T-helper 17 cell (primary cell): ENCODE measurements at regions not wholly inside any gene's neighbourhood (a gene's known extent, or its start where the extent isn't known, plus 50 kb on each side); places are given as distances from the start of the nearest gene placed in this dataset.

Source experiments
- ATAC-seq: fragments of 150-1000 bp; cut with Tn5 transposase; 2 replicates; pipeline ENCODE4 v1.10.0; 2021; ENCODE audit warnings: mild to moderate bottlenecking, moderate library complexity
- DNase-seq, 3 donors: peaks; one replicate each; pipeline versions ENCODE4 v3.0.0 to v3.0.0-alpha.2; 2020 to 2021
- H3K9me3 ChIP-seq: one replicate; pipeline ENCODE4 v1.7.0; 2013; ENCODE audit warnings: low read length, mild to moderate bottlenecking; ENCODE audit not compliant: control insufficient read depth, poor library complexity, severe bottlenecking
- H3K27ac Mint-ChIP-seq: one replicate; pipeline ENCODE4 v1.8.0; 2022; ENCODE audit warnings: mild to moderate bottlenecking, moderate library complexity, mixed read lengths
- H3K27me3 Mint-ChIP-seq: one replicate; pipeline ENCODE4 v1.8.0; 2022; ENCODE audit warnings: mixed read lengths
- H3K36me3 Mint-ChIP-seq: one replicate; pipeline ENCODE4 v1.8.0; 2022; ENCODE audit warnings: low read depth, mixed read lengths
- H3K4me1 Mint-ChIP-seq: one replicate; pipeline ENCODE4 v1.8.0; 2022; ENCODE audit warnings: mild to moderate bottlenecking, mixed read lengths
- H3K4me3 Mint-ChIP-seq: one replicate; pipeline ENCODE4 v1.8.0; 2022; ENCODE audit warnings: mild to moderate bottlenecking, moderate library complexity, mixed read lengths

DNA sequence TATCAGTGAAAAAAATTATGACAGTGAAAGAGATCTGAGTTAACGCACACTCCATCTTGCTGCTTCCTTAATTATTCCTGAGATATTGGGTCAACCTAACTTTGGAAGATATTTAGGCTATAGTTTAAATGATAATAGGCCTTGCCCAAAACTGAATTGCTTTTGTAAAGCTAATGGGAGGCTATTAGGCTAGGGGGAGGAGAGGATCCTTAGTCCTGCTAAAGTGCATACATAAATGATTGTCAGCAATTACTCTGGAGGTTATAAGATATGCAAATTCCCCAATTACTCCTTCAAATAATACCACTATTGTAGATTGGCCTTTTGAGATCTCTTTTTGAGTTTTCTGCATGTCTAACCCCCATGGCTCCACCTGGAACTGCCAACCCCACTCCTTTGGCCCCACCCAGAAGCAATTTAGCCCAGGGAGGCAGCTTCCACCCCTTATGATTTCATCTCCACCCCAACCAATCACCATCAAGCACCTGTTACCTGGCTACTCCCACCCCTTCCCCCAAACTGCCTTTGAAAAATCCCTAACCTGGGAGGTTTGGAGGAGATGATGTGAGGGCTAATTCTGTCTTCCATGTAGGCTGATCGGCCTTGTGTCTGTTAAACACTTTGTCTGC is 509.3 kb upstream of the TGFBR2 start:
- Mint-ChIP-seq H3K27ac (no peak overlapping the region), H3K4me3 (no peak overlapping the region), H3K4me1 (no peaks in the 10 kb centered on the region), H3K27me3 (peaks cover 9% of the 10 kb centered on the region), H3K36me3 (peaks cover 8% of the 10 kb centered on the region)
- ATAC-seq (no peak), DNase-seq (no peak)
- no peaks in the 10 kb centered on the region for H3K9me3 ChIP-seq

DNA sequence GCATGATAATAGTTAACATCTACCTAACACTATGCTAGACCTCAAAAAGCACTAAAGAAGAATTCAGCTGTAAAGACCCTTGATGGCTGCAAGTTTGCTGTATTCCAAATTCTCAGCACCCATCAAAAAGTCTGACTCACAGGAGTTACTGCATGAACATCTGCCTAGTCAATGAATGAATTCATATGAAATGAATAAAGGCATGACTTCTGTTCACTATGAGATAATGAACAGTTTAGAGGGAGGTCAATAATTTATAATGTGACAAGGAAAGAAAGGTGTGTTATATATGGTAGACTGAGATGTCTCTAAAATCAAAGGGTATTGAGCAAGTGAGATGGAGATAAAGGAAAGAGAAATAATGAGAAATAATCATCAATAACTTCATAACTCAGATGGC is 508.2 kb upstream of the TGFBR2 start:
- ATAC-seq (no peak), DNase-seq (no peak)
- peaks cover 3% of the 10 kb centered on the region for H3K36me3 Mint-ChIP-seq
- H3K4me1 Mint-ChIP-seq: no peaks in the 10 kb centered on the region
- H3K27me3 Mint-ChIP-seq: peaks cover under 1% of the 10 kb centered on the region
- no peak overlapping the region for H3K4me3 Mint-ChIP-seq
- H3K9me3 ChIP-seq: no peaks in the 10 kb centered on the region
- H3K27ac Mint-ChIP-seq: no peak overlapping the region

DNA sequence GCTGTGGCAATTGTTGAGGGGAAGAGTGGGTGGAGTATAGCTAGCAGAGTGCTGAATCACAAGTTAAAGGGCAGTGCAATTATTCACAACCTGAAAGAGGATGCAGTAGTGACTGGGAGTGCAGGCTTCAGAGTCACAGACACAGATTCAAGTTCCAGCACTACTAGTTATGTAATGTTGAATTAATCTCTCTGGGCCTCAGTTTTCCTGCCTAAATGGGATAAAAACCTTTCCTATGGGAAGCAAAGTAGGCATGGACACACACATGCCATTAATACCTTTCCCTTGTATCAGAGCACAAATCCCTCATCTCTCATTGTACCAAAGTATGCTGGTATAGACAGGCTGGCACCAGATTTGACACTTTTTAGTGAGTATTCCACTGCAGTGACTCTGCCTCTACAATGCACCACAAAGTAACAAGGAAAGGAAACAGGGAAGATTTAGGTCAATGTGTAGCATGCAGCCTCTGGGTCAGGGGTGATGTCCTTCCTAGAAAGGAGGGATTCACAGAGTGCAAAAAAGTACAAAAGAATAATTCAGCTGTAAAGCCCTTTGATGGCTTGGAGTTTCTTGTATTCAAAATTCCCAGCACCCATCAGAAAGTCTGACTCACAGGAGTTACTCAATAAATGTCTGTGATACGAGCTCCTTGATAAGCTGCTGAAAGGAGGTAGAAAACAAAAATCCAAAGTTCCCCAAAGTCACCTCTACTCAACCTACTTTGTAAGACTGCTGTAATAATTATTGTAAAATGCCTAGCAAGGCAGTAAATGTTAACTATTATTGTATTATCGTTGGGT is 507.5 kb upstream of the TGFBR2 start:
- H3K27ac Mint-ChIP-seq: no peak overlapping the region
- no peaks in the 10 kb centered on the region for H3K9me3 ChIP-seq
- ATAC-seq: no peak
- H3K27me3 Mint-ChIP-seq: peaks cover 5% of the 10 kb centered on the region
- H3K4me3 Mint-ChIP-seq: no peak overlapping the region
- H3K4me1 Mint-ChIP-seq: no peaks in the 10 kb centered on the region
- H3K36me3 Mint-ChIP-seq: peaks cover 3% of the 10 kb centered on the region
- no peak for DNase-seq

DNA sequence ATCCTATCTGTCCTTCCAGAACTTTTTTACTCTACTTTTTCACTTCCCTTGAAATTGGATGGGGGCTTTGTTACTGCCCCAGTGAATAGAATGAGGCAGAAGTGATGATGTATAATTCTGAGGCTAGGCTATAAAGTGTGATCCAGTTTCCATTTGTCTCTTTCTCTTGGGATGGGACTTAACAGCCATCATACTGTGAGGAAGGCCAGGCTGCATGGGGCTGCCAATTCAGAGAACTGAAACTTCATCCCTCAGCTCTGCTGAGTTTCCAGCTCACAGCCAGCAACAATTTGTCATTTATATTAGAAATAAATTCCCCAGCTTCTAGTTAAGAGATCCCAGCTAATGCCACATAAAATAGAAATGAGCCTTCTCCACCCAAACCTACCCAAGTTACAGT is 504.0 kb upstream of the TGFBR2 start:
- ATAC-seq (no peak), DNase-seq (no peak)
- no peaks in the 10 kb centered on the region for H3K4me1 Mint-ChIP-seq
- no peaks in the 10 kb centered on the region for H3K9me3 ChIP-seq
- no peak overlapping the region for H3K27ac Mint-ChIP-seq
- no peaks in the 10 kb centered on the region for H3K36me3 Mint-ChIP-seq
- peaks cover 5% of the 10 kb centered on the region for H3K27me3 Mint-ChIP-seq
- no peak overlapping the region for H3K4me3 Mint-ChIP-seq

DNA sequence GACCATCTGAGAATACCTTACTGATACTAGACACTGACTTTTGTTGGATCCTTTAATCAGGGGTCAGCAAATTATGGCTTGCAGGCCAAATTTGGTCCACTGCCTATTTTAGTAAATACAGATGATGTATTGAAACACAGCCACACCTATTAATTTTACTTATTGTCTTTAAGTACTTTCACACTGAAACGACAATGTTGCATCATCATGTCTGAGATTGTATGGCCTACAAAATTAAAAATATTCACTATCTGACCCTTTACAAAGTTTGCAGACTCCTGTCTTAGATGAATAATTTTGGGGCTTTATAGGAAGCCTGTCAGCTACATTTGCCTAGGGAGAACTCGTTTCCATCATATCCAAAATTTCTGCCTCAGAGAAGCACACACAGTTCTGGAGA is 503.2 kb upstream of the TGFBR2 start:
- DNase-seq: no peak
- H3K9me3 ChIP-seq: no peaks in the 10 kb centered on the region
- ATAC-seq: no peak

DNA sequence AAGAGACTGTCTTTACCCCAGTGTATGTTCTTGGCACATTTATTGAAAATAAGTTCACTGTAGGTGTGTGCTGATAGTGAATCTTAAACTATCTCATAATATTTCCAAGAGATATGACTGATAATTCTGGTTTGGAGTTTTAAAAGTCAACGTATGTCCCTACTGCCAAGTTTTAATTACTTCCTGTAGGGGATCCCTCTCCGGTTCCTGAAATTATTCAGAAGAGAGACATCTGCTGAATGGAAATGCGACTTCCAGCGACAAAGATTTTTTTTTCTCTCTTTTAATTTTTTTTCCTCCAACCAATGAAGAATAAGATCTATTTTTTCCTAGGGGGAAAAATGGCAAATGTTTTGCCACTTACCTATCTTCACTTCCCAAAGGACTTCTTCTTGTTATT is 498.9 kb upstream of the TGFBR2 start:
- Mint-ChIP-seq H3K4me3 (no peak overlapping the region), H3K27ac (no peak overlapping the region), H3K4me1 (peaks cover 2% of the 10 kb centered on the region), H3K36me3 (no peaks in the 10 kb centered on the region), H3K27me3 (peaks cover 34% of the 10 kb centered on the region)
- no peaks in the 10 kb centered on the region for H3K9me3 ChIP-seq
- ATAC-seq: no peak
- DNase-seq: no peak

More for the DNA sequence above, 503.2 kb upstream of the TGFBR2 start:
- Mint-ChIP-seq H3K4me1 (no peaks in the 10 kb centered on the region), H3K4me3 (no peak overlapping the region), H3K27me3 (peaks cover 5% of the 10 kb centered on the region), H3K36me3 (no peaks in the 10 kb centered on the region), H3K27ac (no peak overlapping the region)

DNA sequence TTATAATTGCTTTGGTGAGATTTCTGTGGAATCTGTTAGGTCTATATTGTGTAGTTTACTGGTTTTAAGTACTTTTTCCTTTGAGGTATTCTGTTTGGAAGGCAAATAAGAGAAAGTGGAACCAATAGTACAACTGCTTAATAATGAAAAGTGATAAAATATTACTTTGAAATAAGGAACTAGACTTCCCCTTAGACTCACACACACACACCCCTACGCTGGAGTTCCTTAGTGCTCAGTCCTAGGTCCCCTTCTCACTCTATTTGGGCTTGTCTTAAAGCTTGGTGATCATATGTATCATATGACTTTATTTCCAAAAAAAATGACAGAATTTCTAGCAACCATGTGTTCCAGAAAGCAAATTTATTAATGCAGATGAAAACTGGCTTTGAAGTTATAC is 494.0 kb upstream of the TGFBR2 start:
- ATAC-seq: no peak
- H3K4me1 Mint-ChIP-seq: peaks cover 4% of the 10 kb centered on the region
- no peak overlapping the region for H3K27ac Mint-ChIP-seq

DNA sequence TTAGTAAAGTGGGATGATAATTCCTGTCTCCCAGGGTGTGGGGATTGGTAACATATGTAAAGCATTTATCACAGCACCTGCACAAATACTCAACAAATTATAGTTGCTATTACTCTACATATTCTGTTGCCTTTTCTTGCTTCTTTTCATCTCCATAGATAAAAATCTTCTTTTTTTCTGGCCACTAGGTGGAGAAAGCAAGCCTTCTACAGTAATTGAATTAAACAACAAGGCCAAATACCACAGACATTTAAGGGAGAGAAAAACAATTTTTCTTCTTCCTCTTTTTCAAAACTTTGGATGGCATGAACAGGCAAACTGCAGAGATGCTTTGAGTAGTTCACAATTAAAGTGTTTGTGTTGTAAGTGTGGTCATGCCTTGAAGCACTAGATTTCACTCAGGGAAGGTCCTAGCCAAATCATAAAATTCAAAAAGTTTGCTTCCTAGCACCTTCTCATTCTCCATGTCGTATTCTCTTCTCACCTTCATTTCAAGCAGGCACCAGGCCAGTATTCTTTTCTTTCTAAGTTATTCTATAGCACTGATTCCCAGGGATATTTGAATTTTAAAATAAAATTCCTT is 493.4 kb upstream of the TGFBR2 start:
- Mint-ChIP-seq H3K27me3 (peaks cover 29% of the 10 kb centered on the region), H3K27ac (peak overlapping the region; percentile 14), H3K4me1 (peaks cover 4% of the 10 kb centered on the region), H3K36me3 (no peaks in the 10 kb centered on the region), H3K4me3 (no peak overlapping the region)
- DNase-seq (no peak), ATAC-seq (no peak)
- H3K9me3 ChIP-seq: no peaks in the 10 kb centered on the region

More for the DNA sequence above, 494.0 kb upstream of the TGFBR2 start:
- H3K9me3 ChIP-seq: no peaks in the 10 kb centered on the region
- H3K36me3 Mint-ChIP-seq: no peaks in the 10 kb centered on the region
- no peak overlapping the region for H3K4me3 Mint-ChIP-seq
- DNase-seq: no peak
- H3K27me3 Mint-ChIP-seq: peaks cover 29% of the 10 kb centered on the region

DNA sequence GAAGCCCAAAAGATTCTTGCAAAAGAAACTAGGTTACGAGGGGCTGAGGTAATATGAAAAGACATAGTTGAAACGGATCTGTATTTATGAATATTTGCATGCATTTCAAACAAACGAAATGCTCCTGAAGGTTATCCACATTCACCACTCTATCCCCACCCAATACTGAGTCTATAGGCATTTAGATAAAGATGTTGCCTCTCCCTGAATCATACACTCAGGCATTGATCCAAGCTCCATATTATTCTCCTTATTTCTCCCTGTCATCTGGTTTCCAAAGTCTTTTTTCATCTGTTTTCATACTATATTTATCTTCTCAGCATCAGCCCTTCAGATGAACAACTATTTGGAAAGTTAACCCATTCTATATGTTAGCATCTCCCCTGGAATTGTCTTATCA is 492.5 kb upstream of the TGFBR2 start:
- ATAC-seq: no peak

DNA sequence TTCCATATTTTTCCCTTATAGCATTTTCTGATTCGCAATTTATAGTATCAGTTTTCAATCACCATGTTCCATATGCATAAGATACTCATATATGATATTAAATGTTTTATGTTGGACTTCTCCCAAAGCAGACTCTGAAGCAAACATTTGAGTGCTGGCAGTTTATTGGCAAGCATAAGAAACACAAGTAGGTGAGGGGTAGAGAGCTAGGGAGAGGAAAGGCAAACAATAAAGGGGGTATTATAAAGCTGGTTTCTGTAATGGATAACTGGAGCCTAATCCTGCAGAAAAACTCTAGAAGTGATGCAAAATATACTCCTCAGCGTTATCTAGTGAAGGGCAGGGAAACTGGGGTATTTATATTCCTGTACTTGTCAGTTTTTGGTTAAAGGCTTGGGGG is 491.5 kb upstream of the TGFBR2 start:
- Mint-ChIP-seq H3K27ac (no peak overlapping the region), H3K4me1 (peaks cover 4% of the 10 kb centered on the region), H3K4me3 (no peak overlapping the region), H3K27me3 (peaks cover 18% of the 10 kb centered on the region), H3K36me3 (peaks cover 2% of the 10 kb centered on the region)
- no peak for DNase-seq
- no peaks in the 10 kb centered on the region for H3K9me3 ChIP-seq
- ATAC-seq: no peak

More for the DNA sequence above, 492.5 kb upstream of the TGFBR2 start:
- H3K27ac Mint-ChIP-seq: no peak overlapping the region
- no peak overlapping the region for H3K4me3 Mint-ChIP-seq
- H3K36me3 Mint-ChIP-seq: no peaks in the 10 kb centered on the region
- peaks cover 4% of the 10 kb centered on the region for H3K4me1 Mint-ChIP-seq
- peaks cover 22% of the 10 kb centered on the region for H3K27me3 Mint-ChIP-seq
- H3K9me3 ChIP-seq: no peaks in the 10 kb centered on the region
- no peak for DNase-seq

DNA sequence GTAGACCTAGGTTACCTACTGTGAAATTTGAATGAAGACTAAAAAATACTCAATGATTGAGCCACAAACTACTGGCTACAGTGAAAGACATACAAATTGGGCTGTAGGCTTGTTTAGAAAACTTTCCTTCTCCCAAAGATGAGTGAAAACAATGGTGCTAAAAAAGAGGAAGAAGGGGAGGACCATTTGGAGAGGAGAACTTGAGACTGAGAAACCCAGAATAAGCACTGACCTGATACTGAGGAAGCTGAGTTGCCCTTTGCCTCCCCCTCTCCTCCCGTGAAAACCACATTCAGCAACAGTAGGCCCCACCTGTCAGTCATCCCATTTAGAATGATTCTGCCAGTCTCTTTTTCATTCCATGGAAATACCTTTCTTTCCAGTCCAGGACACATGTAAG is 484.0 kb upstream of the TGFBR2 start:
- DNase-seq (no peak), ATAC-seq (no peak)
- no peak overlapping the region for H3K27ac Mint-ChIP-seq
- peaks cover 13% of the 10 kb centered on the region for H3K27me3 Mint-ChIP-seq
- peaks cover 4% of the 10 kb centered on the region for H3K36me3 Mint-ChIP-seq
- H3K4me1 Mint-ChIP-seq: no peaks in the 10 kb centered on the region
- H3K4me3 Mint-ChIP-seq: no peak overlapping the region
- H3K9me3 ChIP-seq: no peaks in the 10 kb centered on the region

DNA sequence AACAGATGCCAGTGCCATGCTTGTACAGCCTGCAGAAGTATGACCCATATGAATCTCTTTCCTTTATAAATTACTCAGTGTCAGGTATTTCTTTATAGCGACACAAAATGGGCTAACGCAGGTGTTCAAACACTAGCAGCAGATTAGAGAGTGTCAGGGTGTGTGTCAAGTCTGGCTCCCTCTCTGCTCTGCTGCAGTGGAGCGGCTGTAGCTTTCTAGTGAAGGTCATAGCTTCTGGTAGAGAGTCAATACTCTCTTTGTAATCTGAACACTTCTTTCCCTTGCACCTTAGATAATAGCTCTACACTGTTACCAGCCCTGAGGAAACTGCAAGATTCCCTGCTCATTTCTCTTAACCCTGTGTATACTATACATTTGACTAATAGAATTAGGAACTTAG is 483.2 kb upstream of the TGFBR2 start:
- peaks cover 13% of the 10 kb centered on the region for H3K27me3 Mint-ChIP-seq
- H3K4me1 Mint-ChIP-seq: no peaks in the 10 kb centered on the region
- H3K36me3 Mint-ChIP-seq: peaks cover 4% of the 10 kb centered on the region
- no peak overlapping the region for H3K4me3 Mint-ChIP-seq
- no peak for ATAC-seq
- DNase-seq: no peak
- no peaks in the 10 kb centered on the region for H3K9me3 ChIP-seq
- no peak overlapping the region for H3K27ac Mint-ChIP-seq

DNA sequence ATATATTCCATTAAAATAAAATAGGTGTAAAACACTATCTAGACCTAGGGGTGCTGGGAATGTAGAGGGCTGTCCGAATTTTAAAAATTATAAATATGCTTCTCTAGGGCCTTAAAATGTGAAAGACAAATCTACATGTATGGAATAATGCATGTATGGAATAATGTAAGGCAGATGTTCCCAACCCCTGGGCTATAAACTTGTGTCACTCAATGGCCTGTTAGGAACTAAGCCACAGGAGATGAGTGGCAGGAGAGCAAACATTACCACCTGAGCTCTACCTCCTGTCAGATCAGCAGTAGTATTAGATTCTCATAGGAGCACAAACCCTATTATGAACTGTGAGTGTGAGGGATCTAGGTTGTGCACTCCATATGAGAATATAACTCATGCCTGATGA is 482.6 kb upstream of the TGFBR2 start:
- no peak for ATAC-seq
- peaks cover 13% of the 10 kb centered on the region for H3K27me3 Mint-ChIP-seq
- H3K9me3 ChIP-seq: no peaks in the 10 kb centered on the region
- no peak overlapping the region for H3K4me3 Mint-ChIP-seq
- H3K27ac Mint-ChIP-seq: no peak overlapping the region
- no peaks in the 10 kb centered on the region for H3K4me1 Mint-ChIP-seq
- H3K36me3 Mint-ChIP-seq: peaks cover 4% of the 10 kb centered on the region
- DNase-seq: no peak
